ENCODE measurements at regions not wholly inside any gene's neighbourhood (a gene's known extent, or its start where the extent isn't known, plus 50 kb on each side); places are given as distances from the start of the nearest gene placed in this dataset.

- peak; percentile 35 for TF ChIP-seq ZBTB11 (CRISPR knock-in tag; IDR thresholded peaks at IDR 0.05)
- 0 out of 2 replicates have a peak, but pooled peaks have one; percentile 51 for TF ChIP-seq DPF2 (IDR thresholded peaks at IDR 0.05)
- TF ChIP-seq ZBED1 (IDR thresholded peaks at IDR 0.05; ENCODE audit: borderline replicate concordance) = peak; percentile 52; the same call in 1 of the 2 replicates
- no peak for TF ChIP-seq NR2F1 (conservative IDR thresholded peaks at IDR 0.05)
- 0 out of 2 replicates have a peak, but pooled peaks have one; percentile 22 for TF ChIP-seq NBN (IDR thresholded peaks at IDR 0.05)
- peak; percentile 71 for TF ChIP-seq TARDBP (IDR thresholded peaks at IDR 0.05; ENCODE audit: borderline replicate concordance)
- TF ChIP-seq CBFB (IDR thresholded peaks at IDR 0.05; ENCODE audit: low read depth) = peak; percentile 68; the same call in 1 of the 2 replicates
- peak; percentile 83 for TF ChIP-seq ZBTB40 (IDR thresholded peaks at IDR 0.05; ENCODE audit: borderline replicate concordance)
- peak; percentile 90 for TF ChIP-seq IKZF1 (conservative IDR thresholded peaks at IDR 0.05)
- TF ChIP-seq TBL1XR1 (IDR thresholded peaks at IDR 0.05; ENCODE audit: low read depth, low read length) = no peak
- peak; percentile 87 for TF ChIP-seq POLR2A (IDR thresholded peaks at IDR 0.05; ENCODE audit: low read depth, low read length)
- TF ChIP-seq SPI1 (IDR thresholded peaks at IDR 0.05; ENCODE audit: borderline replicate concordance, insufficient read depth, low read depth, low read length) = 0 out of 2 replicates have a peak, but pooled peaks have one; percentile 21
- TF ChIP-seq IRF3 (IDR thresholded peaks at IDR 0.05) = no peak
- peak; percentile 72 for TF ChIP-seq TAF1 (IDR thresholded peaks at IDR 0.05; ENCODE audit: borderline replicate concordance, low read depth, low read length)
- no peak for TF ChIP-seq JUNB (IDR thresholded peaks at IDR 0.05)
- TF ChIP-seq GABPA (IDR thresholded peaks at IDR 0.05; ENCODE audit: low read depth) = peak; percentile 90
- TF ChIP-seq MTA3 (IDR thresholded peaks at IDR 0.05; ENCODE audit: borderline replicate concordance, low read length) = peak; percentile 75; the same call in 1 of the 2 replicates
- peak; percentile 43; the same call in 1 of the 2 replicates for TF ChIP-seq NFIC (IDR thresholded peaks at IDR 0.05; ENCODE audit: low read depth, low read length)
- peak; percentile 80; the same call in 1 of the 2 replicates for TF ChIP-seq CREM (IDR thresholded peaks at IDR 0.05; ENCODE audit: low read depth)
- no peak for TF ChIP-seq RB1 (IDR thresholded peaks at IDR 0.05; ENCODE audit: borderline replicate concordance)
- no peak for TF ChIP-seq NR2C1 (IDR thresholded peaks at IDR 0.05)
- peak; percentile 79 for TF ChIP-seq RUNX3 (IDR thresholded peaks at IDR 0.05; ENCODE audit: low read length)
These were observed 227.6 kb upstream of the PRSS16 start (continued) for GRCh38 chr6:27019651-27020552.
